ENCODE measurements at regions not wholly inside any gene's neighbourhood (a gene's known extent, or its start where the extent isn't known, plus 50 kb on each side); places are given as distances from the start of the nearest gene placed in this dataset.

DNA sequence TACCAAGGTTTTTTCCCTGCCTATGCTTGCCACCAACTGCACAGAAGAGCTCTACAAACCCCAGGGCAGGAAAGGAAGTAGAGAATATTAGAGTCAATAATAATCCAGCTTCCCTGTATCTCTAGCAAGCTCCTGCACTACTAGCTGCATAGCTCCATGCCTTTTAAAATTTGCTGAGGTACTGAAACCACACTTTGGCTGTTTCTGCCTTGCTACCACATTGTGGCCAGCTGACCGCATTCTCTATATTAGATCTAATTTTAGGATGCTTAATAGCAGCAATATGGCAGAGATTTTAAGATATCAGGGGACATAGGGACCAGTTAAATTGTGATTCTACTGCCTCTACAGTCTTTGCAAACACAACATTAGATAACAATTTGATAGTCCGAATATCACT, 534.6 kb downstream of the MBD2 start:
- TF ChIP-seq, protein P1, sequence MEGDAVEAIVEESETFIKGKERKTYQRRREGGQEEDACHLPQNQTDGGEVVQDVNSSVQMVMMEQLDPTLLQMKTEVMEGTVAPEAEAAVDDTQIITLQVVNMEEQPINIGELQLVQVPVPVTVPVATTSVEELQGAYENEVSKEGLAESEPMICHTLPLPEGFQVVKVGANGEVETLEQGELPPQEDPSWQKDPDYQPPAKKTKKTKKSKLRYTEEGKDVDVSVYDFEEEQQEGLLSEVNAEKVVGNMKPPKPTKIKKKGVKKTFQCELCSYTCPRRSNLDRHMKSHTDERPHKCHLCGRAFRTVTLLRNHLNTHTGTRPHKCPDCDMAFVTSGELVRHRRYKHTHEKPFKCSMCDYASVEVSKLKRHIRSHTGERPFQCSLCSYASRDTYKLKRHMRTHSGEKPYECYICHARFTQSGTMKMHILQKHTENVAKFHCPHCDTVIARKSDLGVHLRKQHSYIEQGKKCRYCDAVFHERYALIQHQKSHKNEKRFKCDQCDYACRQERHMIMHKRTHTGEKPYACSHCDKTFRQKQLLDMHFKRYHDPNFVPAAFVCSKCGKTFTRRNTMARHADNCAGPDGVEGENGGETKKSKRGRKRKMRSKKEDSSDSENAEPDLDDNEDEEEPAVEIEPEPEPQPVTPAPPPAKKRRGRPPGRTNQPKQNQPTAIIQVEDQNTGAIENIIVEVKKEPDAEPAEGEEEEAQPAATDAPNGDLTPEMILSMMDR (conservative IDR thresholded peaks at IDR 0.05 in 1 of 2, IDR thresholded peaks at IDR 0.05 in 1 of 2; ENCODE audit: low read depth in 1 of 2, low read length in 2 of 2): no peak
- no peak for TF ChIP-seq EZH2 (IDR thresholded peaks at IDR 0.05; ENCODE audit: low read length, missing control alignments)
- Histone ChIP-seq H3K27me3 (ENCODE audit: control insufficient read depth, insufficient read depth, low read length) (no peaks in the 10 kb centered on the region), H2AFZ (ENCODE audit: low read length) (no peak overlapping the region), H3K4me3 (replicated peaks in 1 of 4; ENCODE audit: control extremely low read depth in 1 of 4, insufficient read depth in 1 of 4, low read depth in 3 of 4, low read length in 4 of 4) (no peak overlapping the region), H3K36me3 (ENCODE audit: control insufficient read depth, insufficient read depth, low read length) (no peaks in the 10 kb centered on the region), H3K4me2 (ENCODE audit: extremely low read depth, insufficient read depth, low read length) (no peak overlapping the region), H3K27ac (ENCODE audit: insufficient read depth, low read length) (no peak overlapping the region), H3K79me2 (ENCODE audit: control insufficient read depth, insufficient read depth, low read length) (no peaks in the 10 kb centered on the region), H4K20me1 (ENCODE audit: control insufficient read depth, extremely low read depth, insufficient read depth, low read length) (no peaks in the 10 kb centered on the region), H3K9me3 (ENCODE audit: control insufficient read depth, insufficient read depth, low read depth, low read length) (no peaks in the 10 kb centered on the region), H3K4me1 (ENCODE audit: control insufficient read depth, extremely low read depth, insufficient read depth, low read length) (no peaks in the 10 kb centered on the region), H3K9ac (ENCODE audit: insufficient read depth, low read length) (no peak overlapping the region)
- no peak for DNase-seq (ENCODE audit: low read depth in 2 of 2)

DNA sequence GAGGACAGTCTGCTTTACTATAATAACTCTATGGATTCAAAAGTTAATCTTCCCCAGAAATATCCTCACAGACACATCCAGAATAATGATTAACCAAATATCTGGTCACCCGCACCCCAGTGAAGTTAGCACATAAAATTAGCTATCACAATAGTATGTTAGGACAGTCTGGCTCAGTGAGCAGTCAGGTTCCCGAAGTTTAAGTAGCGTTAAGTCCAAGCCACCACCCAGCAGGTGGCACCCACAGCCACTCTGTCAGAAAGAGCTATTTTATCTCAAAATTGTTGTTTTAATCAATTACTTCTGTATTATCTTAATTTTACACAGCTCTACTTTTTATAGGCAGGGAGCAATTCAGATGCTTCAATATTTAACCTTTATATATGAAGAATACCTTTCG, 537.5 kb downstream of the MBD2 start:
- Histone ChIP-seq H3K27me3 (ENCODE audit: control insufficient read depth, insufficient read depth, low read length) (no peaks in the 10 kb centered on the region), H3K4me2 (ENCODE audit: extremely low read depth, insufficient read depth, low read length) (no peak overlapping the region), H3K79me2 (ENCODE audit: control insufficient read depth, insufficient read depth, low read length) (no peaks in the 10 kb centered on the region), H3K36me3 (ENCODE audit: control insufficient read depth, insufficient read depth, low read length) (no peaks in the 10 kb centered on the region), H4K20me1 (ENCODE audit: control insufficient read depth, extremely low read depth, insufficient read depth, low read length) (no peaks in the 10 kb centered on the region), H3K4me3 (replicated peaks in 1 of 4; ENCODE audit: control extremely low read depth in 1 of 4, insufficient read depth in 1 of 4, low read depth in 3 of 4, low read length in 4 of 4) (no peak overlapping the region), H2AFZ (ENCODE audit: low read length) (no peak overlapping the region), H3K27ac (ENCODE audit: insufficient read depth, low read length) (no peak overlapping the region), H3K9ac (ENCODE audit: insufficient read depth, low read length) (no peak overlapping the region), H3K4me1 (ENCODE audit: control insufficient read depth, extremely low read depth, insufficient read depth, low read length) (no peaks in the 10 kb centered on the region), H3K9me3 (ENCODE audit: control insufficient read depth, insufficient read depth, low read depth, low read length) (no peaks in the 10 kb centered on the region)
- no peak for TF ChIP-seq EZH2 (IDR thresholded peaks at IDR 0.05; ENCODE audit: low read length, missing control alignments)
- TF ChIP-seq, protein P1 (conservative IDR thresholded peaks at IDR 0.05 in 1 of 2, IDR thresholded peaks at IDR 0.05 in 1 of 2; ENCODE audit: low read depth in 1 of 2, low read length in 2 of 2): no peak
- DNase-seq (ENCODE audit: low read depth in 2 of 2): no peak

DNA sequence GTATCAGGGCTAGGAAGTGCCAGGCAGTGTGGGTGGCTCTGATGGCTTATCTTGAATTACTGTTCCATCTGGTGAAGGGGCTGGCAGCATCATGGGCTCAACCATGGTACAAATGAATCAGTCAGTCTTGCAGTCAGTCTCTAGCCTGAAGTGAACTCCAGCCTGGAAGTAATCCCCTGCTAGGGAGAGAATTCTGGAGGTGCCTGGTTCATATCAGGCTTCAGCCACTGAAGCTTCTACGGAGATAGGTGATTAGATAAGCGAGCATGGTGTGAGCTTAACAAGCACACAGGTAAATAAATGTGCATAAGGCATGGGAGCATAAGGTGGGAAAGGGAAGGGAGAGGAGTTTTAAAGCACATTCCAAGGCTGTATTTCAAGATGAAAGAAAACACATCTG, 541.7 kb downstream of the MBD2 start:
- Histone ChIP-seq H3K9me3 (ENCODE audit: control insufficient read depth, insufficient read depth, low read depth, low read length) (no peaks in the 10 kb centered on the region), H3K27ac (ENCODE audit: insufficient read depth, low read length) (no peak overlapping the region), H4K20me1 (ENCODE audit: control insufficient read depth, extremely low read depth, insufficient read depth, low read length) (no peaks in the 10 kb centered on the region), H3K79me2 (ENCODE audit: control insufficient read depth, insufficient read depth, low read length) (no peaks in the 10 kb centered on the region), H3K4me3 (replicated peaks in 1 of 4; ENCODE audit: control extremely low read depth in 1 of 4, insufficient read depth in 1 of 4, low read depth in 3 of 4, low read length in 4 of 4) (no peak overlapping the region), H3K27me3 (ENCODE audit: control insufficient read depth, insufficient read depth, low read length) (no peaks in the 10 kb centered on the region), H3K36me3 (ENCODE audit: control insufficient read depth, insufficient read depth, low read length) (no peaks in the 10 kb centered on the region), H3K4me1 (ENCODE audit: control insufficient read depth, extremely low read depth, insufficient read depth, low read length) (no peaks in the 10 kb centered on the region), H3K9ac (ENCODE audit: insufficient read depth, low read length) (no peak overlapping the region), H2AFZ (ENCODE audit: low read length) (no peak overlapping the region), H3K4me2 (ENCODE audit: extremely low read depth, insufficient read depth, low read length) (no peak overlapping the region)
- no peak for DNase-seq (ENCODE audit: low read depth in 2 of 2)
- no peak for TF ChIP-seq EZH2 (IDR thresholded peaks at IDR 0.05; ENCODE audit: low read length, missing control alignments)
- TF ChIP-seq, protein P1 (conservative IDR thresholded peaks at IDR 0.05 in 1 of 2, IDR thresholded peaks at IDR 0.05 in 1 of 2; ENCODE audit: low read depth in 1 of 2, low read length in 2 of 2): no peak

Measured in fibroblast of lung (primary cell).